HEK293 (cell line): ENCODE measurements at regions not wholly inside any gene's neighbourhood (a gene's known extent, or its start where the extent isn't known, plus 50 kb on each side); places are given as distances from the start of the nearest gene placed in this dataset.

ENCODE experiments used
- CTCF ChIA-PET: fragments of 350-600 bp; formaldehyde crosslinking; extraction: SDS; loops from one replicate; lab custom pipeline; 2021; ENCODE audit warnings: antibody characterized with exemption; lab: Yijun Ruan, JAX
- POLR2A ChIA-PET: fragments of 300-600 bp; formaldehyde crosslinking; extraction: SDS; loops from one replicate; lab custom pipeline; 2020; ENCODE audit warnings: antibody characterized with exemption, inconsistent platforms; lab: Yijun Ruan, JAX
- H3K27ac ChIP-seq: fragments of 200-500 bp; sonication (Bioruptor generic); 2 replicates; pipeline ENCODE4 v1.5.1; 2014; ENCODE audit warnings: low read depth, low read length, control low read depth, inconsistent platforms; ENCODE audit errors: extremely low read depth
- H3K36me3 ChIP-seq, 2 experiments: fragments of 200-500 bp in 1 of 2; sonication (Bioruptor generic) in 1 of 2; 1 replicate in 1 of 2; 2 replicates in 1 of 2; pipeline ENCODE4 v1.5.1; 2014 to 2017; ENCODE audit warnings: inconsistent platforms in 2 of 2, low read length in 2 of 2; ENCODE audit not compliant: control insufficient read depth in 2 of 2, insufficient read depth in 1 of 2
- H3K4me1 ChIP-seq: fragments of 200-500 bp; sonication (Bioruptor generic); 2 replicates; pipeline ENCODE4 v1.5.1; 2014; ENCODE audit warnings: mild to moderate bottlenecking, low read length, inconsistent platforms; ENCODE audit not compliant: control insufficient read depth, insufficient read depth
- H3K4me3 ChIP-seq: 2 replicates; pipeline ENCODE4 v1.5.1; 2011; ENCODE audit warnings: low read depth, mild to moderate bottlenecking, control low read depth, low read length, moderate library complexity
- H3K9me3 ChIP-seq: fragments of 200-500 bp; sonication (Bioruptor generic); 2 replicates; pipeline ENCODE4 v1.5.1; 2014; ENCODE audit warnings: low read depth, low read length, inconsistent platforms; ENCODE audit not compliant: control insufficient read depth, insufficient read depth
- MYNN ChIP-seq: fragments of 450-650 bp; formaldehyde crosslinking; IDR thresholded peaks from 2 replicates; pipeline ENCODE4 v1.5.1; 2016; ENCODE audit warnings: missing biosample characterization, missing genetic modification characterization, borderline replicate concordance
- MZF1 ChIP-seq: fragments of 450-650 bp; formaldehyde crosslinking; IDR thresholded peaks from 2 replicates; pipeline ENCODE4 v1.5.1; 2017; ENCODE audit warnings: missing biosample characterization, missing genetic modification characterization, borderline replicate concordance
- OSR2 ChIP-seq: fragments of 450-650 bp; formaldehyde crosslinking; IDR thresholded peaks from 2 replicates; pipeline ENCODE4 v1.5.1; 2016; ENCODE audit warnings: missing biosample characterization, missing genetic modification characterization
- ZBTB17 ChIP-seq: fragments of 450-650 bp; formaldehyde crosslinking; IDR thresholded peaks from 2 replicates; pipeline ENCODE4 v1.5.1; 2016; ENCODE audit warnings: missing biosample characterization, missing genetic modification characterization
- ZBTB7A ChIP-seq: fragments of 450-650 bp; formaldehyde crosslinking; IDR thresholded peaks from 2 replicates; pipeline ENCODE4 v1.5.1; 2016; ENCODE audit warnings: low read depth, missing biosample characterization, missing genetic modification characterization
- ZBTB8A ChIP-seq: fragments of 450-650 bp; formaldehyde crosslinking; IDR thresholded peaks from 2 replicates; pipeline ENCODE4 v1.5.1; 2016; ENCODE audit warnings: missing biosample characterization, missing genetic modification characterization
- ZNF174 ChIP-seq: fragments of 450-650 bp; formaldehyde crosslinking; IDR thresholded peaks from 2 replicates; pipeline ENCODE4 v1.5.0; 2017; ENCODE audit warnings: missing biosample characterization, mild to moderate bottlenecking, missing genetic modification characterization
- ZNF274 ChIP-seq, 2 experiments: fragments of 200-500 bp in 1 of 2; fragments of 450-650 bp in 1 of 2; sonication (Bioruptor generic) in 1 of 2; formaldehyde crosslinking in 1 of 2; IDR thresholded peaks; 2 replicates each; pipeline versions ENCODE4 v1.5.1 to v1.6.1; 2014 to 2016; ENCODE audit warnings: borderline replicate concordance in 1 of 2, inconsistent platforms in 1 of 2, low read length in 1 of 2, missing biosample characterization in 1 of 2, missing genetic modification characterization in 1 of 2
- ZNF302 ChIP-seq: fragments of 450-650 bp; formaldehyde crosslinking; IDR thresholded peaks from 2 replicates; pipeline ENCODE4 v1.5.1; 2016; ENCODE audit warnings: missing biosample characterization, missing genetic modification characterization, low read depth
- ZNF324 ChIP-seq: fragments of 450-650 bp; formaldehyde crosslinking; IDR thresholded peaks from 2 replicates; pipeline ENCODE4 v1.5.1; 2016; ENCODE audit warnings: missing biosample characterization, missing genetic modification characterization
- ZNF544 ChIP-seq: fragments of 450-650 bp; formaldehyde crosslinking; IDR thresholded peaks from 2 replicates; pipeline ENCODE4 v1.5.0; 2017; ENCODE audit warnings: missing biosample characterization, missing genetic modification characterization
- ZNF561 ChIP-seq: fragments of 450-650 bp; IDR thresholded peaks from 2 replicates; pipeline ENCODE4 v1.5.1; 2018; ENCODE audit warnings: missing biosample characterization, missing genetic modification characterization, borderline replicate concordance
- ZNF629 ChIP-seq: fragments of 450-650 bp; formaldehyde crosslinking; IDR thresholded peaks from 2 replicates; pipeline ENCODE4 v1.5.1; 2017; ENCODE audit warnings: missing biosample characterization, missing genetic modification characterization
- ZNF701 ChIP-seq: fragments of 450-650 bp; formaldehyde crosslinking; IDR thresholded peaks from 2 replicates; pipeline ENCODE4 v1.5.1; 2016; ENCODE audit warnings: missing biosample characterization, missing genetic modification characterization
- ZSCAN16 ChIP-seq: fragments of 450-650 bp; formaldehyde crosslinking; IDR thresholded peaks from 2 replicates; pipeline ENCODE4 v1.5.1; 2016; ENCODE audit warnings: missing biosample characterization, missing genetic modification characterization
- TF ChIP-seq, protein P1 (sequence below): fragments of 450-650 bp; formaldehyde crosslinking; IDR thresholded peaks from 2 replicates; pipeline ENCODE4 v1.5.1; 2016; ENCODE audit warnings: missing biosample characterization, missing genetic modification characterization
- TF ChIP-seq, protein P2 (sequence below): fragments of 450-650 bp; formaldehyde crosslinking; IDR thresholded peaks from 2 replicates; pipeline ENCODE4 v1.5.1; 2016; ENCODE audit warnings: missing biosample characterization, missing genetic modification characterization

DNA sequence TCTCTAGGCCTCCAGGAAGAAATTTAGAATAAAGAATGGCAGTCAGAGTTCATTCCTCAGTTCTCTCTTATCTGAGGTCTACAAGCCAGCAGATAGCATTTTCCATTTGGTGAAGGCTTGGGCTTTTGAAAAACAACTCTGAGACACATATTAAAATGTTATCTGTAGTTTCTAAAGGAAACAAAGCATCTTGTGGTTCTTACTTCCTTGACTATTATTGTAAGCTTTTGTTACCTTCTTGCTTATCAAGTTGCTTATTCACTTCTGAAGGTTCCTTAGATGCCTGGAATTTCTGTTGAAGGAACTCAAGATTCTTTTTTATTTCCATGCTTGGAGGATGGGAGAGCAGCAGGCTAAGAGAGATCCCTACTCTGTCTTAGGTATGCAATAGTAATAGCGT is 79.2 kb upstream of the MRPS30 start (continued):
- no peak for TF ChIP-seq MYNN

GRCh38 chr5:44727100-44727499 is 81.6 kb upstream of the MRPS30 start:
- Histone ChIP-seq H3K36me3 (no peaks in the 10 kb centered on the region), H3K4me1 (no peaks in the 10 kb centered on the region), H3K27ac (no peak overlapping the region), H3K4me3 (no peak overlapping the region), H3K9me3 (no peaks in the 10 kb centered on the region)
- CTCF ChIA-PET: no interaction called here
- POLR2A ChIA-PET: no interaction called here
- TF ChIP-seq ZNF701 (no peak), ZBTB8A (tag by site-specific recombination) (no peak), ZNF544 (tag by site-specific recombination) (no peak), OSR2 (tag by site-specific recombination) (no peak), ZNF274 (IDR thresholded peaks at IDR 0.05; ENCODE audit: low read length) (no peak), ZNF274 (tag by site-specific recombination; IDR thresholded peaks at IDR 0.05; ENCODE audit: borderline replicate concordance) (no peak), ZNF629 (tag by site-specific recombination) (no peak), ZBTB7A (no peak), MZF1 (tag by site-specific recombination) (no peak), ZNF561 (tag by site-specific recombination) (no peak), ZNF302 (tag by site-specific recombination) (no peak)
- TF ChIP-seq, protein P1, sequence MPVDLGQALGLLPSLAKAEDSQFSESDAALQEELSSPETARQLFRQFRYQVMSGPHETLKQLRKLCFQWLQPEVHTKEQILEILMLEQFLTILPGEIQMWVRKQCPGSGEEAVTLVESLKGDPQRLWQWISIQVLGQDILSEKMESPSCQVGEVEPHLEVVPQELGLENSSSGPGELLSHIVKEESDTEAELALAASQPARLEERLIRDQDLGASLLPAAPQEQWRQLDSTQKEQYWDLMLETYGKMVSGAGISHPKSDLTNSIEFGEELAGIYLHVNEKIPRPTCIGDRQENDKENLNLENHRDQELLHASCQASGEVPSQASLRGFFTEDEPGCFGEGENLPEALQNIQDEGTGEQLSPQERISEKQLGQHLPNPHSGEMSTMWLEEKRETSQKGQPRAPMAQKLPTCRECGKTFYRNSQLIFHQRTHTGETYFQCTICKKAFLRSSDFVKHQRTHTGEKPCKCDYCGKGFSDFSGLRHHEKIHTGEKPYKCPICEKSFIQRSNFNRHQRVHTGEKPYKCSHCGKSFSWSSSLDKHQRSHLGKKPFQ (tag by site-specific recombination): no peak

DNA sequence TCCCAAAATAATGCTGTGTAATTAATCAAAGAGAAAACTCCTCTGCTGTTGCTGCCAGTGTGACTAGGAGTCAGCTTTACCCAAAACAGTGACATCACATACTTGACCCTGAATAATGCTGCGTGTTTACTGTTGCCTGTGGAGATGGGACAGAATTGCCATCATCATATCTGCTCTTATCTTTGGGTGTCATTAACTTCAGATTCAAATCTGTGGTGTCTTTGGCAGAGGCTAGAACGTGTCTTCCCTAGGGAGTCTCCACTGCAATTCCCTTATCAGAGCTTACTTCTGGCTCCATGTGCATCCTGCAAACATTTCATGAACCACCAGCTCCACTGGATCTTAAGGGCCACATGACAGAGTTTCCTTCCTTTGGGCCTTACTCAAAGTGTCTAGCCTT is 88.9 kb upstream of the MRPS30 start:
- no peaks in the 10 kb centered on the region for H3K36me3 ChIP-seq
- TF ChIP-seq, protein P2, sequence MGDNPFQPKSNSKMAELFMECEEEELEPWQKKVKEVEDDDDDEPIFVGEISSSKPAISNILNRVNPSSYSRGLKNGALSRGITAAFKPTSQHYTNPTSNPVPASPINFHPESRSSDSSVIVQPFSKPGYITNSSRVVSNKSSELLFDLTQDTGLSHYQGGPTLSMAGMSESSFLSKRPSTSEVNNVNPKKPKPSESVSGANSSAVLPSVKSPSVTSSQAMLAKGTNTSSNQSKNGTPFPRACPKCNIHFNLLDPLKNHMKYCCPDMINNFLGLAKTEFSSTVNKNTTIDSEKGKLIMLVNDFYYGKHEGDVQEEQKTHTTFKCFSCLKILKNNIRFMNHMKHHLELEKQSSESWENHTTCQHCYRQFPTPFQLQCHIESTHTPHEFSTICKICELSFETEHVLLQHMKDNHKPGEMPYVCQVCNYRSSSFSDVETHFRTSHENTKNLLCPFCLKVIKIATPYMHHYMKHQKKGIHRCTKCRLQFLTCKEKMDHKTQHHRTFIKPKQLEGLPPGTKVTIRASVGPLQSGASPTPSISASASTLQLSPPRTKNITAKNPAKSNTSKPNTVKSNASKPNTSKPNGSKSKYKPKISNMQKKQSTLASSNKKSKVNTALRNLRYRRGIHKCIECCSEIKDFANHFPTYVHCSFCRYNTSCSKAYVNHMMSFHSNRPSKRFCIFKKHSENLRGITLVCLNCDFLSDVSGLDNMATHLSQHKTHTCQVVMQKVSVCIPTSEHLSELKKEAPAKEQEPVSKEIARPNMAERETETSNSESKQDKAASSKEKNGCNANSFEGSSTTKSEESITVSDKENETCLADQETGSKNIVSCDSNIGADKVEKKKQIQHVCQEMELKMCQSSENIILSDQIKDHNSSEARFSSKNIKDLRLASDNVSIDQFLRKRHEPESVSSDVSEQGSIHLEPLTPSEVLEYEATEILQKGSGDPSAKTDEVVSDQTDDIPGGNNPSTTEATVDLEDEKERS (tag by site-specific recombination): no peak
- no peak for TF ChIP-seq ZBTB17
- TF ChIP-seq ZSCAN16 (tag by site-specific recombination): no peak
- TF ChIP-seq ZNF174 (tag by site-specific recombination): no peak
- no peak for TF ChIP-seq ZNF324 (tag by site-specific recombination)
- TF ChIP-seq, all 188 proteins: peak for 0
- ChIA-PET CTCF (no interaction called here), POLR2A (no interaction called here)
- Histone ChIP-seq H3K27ac (no peak overlapping the region), H3K4me1 (0 out of 2 replicates have a peak, but pooled peaks cover 2% of the 10 kb centered on the region), H3K4me3 (no peak overlapping the region), H3K9me3 (no peaks in the 10 kb centered on the region)
